Kidney (tissue), 13 donors: ENCODE measurements at regions not wholly inside any gene's neighbourhood (a gene's known extent, or its start where the extent isn't known, plus 50 kb on each side); places are given as distances from the start of the nearest gene placed in this dataset.

ENCODE experiments used
- DNase-seq, 5 donors: peaks; one replicate each; pipeline ENCODE4 v3.0.0-alpha.2; 2013 to 2020
- FAIRE-seq: peaks from 2 replicates; lab custom pipeline; 2012; peaks lifted over from hg19 to GRCh38; lab: Jason Lieb, UNC
- H3K27ac ChIP-seq, 2 donors: one replicate each; pipeline ENCODE4 v1.7.0; 2013; ENCODE audit warnings: low read depth in 2 of 2, low read length in 2 of 2, inconsistent platforms in 1 of 2
- H3K27me3 ChIP-seq: one replicate; pipeline ENCODE4 v1.7.1; 2013; ENCODE audit warnings: low read length, inconsistent platforms; ENCODE audit not compliant: control insufficient read depth, insufficient read depth
- H3K36me3 ChIP-seq, 3 donors: one replicate each; pipeline versions ENCODE4 v1.7.0 to v1.7.1; 2013; ENCODE audit warnings: low read length in 3 of 3, control low read depth in 1 of 3, inconsistent platforms in 1 of 3; ENCODE audit not compliant: insufficient read depth in 3 of 3, control insufficient read depth in 2 of 3
- H3K4me1 ChIP-seq, 3 donors: one replicate each; pipeline versions ENCODE4 v1.7.0 to v1.7.1; 2013; ENCODE audit warnings: low read length in 3 of 3, inconsistent platforms in 1 of 3, low read depth in 1 of 3; ENCODE audit not compliant: control insufficient read depth in 2 of 3, insufficient read depth in 2 of 3
- H3K4me3 ChIP-seq, 3 donors: one replicate each; pipeline versions ENCODE4 v1.7.0 to v1.8.1; 2013; ENCODE audit warnings: low read length in 3 of 3, control low read depth in 1 of 3, inconsistent platforms in 1 of 3
- H3K9ac ChIP-seq, 3 donors: one replicate each; pipeline versions ENCODE4 v1.7.0 to v1.7.1; 2013; ENCODE audit warnings: low read length in 3 of 3, control low read depth in 1 of 3, inconsistent platforms in 1 of 3
- H3K9me3 ChIP-seq, 3 donors: one replicate each; pipeline versions ENCODE4 v1.7.0 to v1.7.1; 2013; ENCODE audit warnings: low read length in 3 of 3, control low read depth in 1 of 3, inconsistent platforms in 1 of 3; ENCODE audit not compliant: control insufficient read depth in 2 of 3, insufficient read depth in 1 of 3
- intact Hi-C: fragments of 100-400 bp; cut with DNase I; formaldehyde crosslinking; loops from one replicate; pipeline ENCODE4 v1.11.1; 2022
- TF ChIP-seq, protein P1 (sequence below): IDR thresholded peaks from 3 replicates; pipeline ENCODE4 v1.5.1; 2012; ENCODE audit warnings: mild to moderate bottlenecking, moderate library complexity, borderline replicate concordance; ENCODE audit not compliant: insufficient read depth; ENCODE audit errors: extremely low read depth
- donor health status: control.
- donor health status: control.
- donor health status: control.
- donor health status: control.
- donor health status: control.
- donor health status: DM: yes; HTN: yes; CAD: no.
- donor health status: Normal renal cell carcinoma (clear cell type).

DNA sequence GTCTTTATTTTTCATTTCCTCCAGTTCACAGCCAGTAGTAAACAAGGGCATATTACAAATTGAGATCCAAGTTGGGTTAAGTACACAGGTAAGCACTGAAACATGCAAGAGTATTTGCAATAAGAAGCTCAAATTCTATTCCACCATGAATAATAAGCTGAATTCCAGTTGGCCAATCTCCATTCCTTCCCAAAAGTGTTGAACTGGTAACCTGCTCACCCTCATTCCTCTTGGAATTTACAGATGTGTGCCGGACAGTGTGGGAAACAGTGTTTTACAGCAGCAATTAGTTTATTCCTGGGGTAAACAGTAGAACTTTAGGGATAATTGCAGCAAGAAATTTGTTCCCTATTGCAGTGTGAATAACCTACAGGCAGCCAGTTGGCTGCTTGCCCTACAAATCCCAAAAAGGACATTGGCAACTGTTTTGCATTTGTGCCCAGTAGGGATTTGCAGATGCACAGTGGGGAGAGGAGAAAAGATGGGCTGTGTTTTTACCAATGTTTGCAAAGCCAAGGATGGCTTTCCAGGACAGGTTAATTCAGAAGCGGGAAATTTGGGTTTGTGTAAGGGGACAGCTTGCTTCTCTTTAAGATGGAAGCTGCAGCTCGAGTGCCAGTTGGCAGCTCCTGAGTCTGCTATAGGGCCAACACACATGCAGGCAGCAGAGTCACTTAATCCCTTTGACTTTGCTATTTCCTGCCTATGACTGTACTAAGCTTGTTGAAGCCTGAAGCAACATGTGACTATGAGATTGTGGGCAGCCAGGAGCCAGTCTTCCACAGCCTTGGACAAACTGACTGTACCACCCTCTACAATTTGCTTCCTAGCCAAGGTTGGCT lies 318.9 kb downstream of the MAP2K6 start:
- peak in 1 of 5 donors; percentile 37 for DNase-seq

DNA sequence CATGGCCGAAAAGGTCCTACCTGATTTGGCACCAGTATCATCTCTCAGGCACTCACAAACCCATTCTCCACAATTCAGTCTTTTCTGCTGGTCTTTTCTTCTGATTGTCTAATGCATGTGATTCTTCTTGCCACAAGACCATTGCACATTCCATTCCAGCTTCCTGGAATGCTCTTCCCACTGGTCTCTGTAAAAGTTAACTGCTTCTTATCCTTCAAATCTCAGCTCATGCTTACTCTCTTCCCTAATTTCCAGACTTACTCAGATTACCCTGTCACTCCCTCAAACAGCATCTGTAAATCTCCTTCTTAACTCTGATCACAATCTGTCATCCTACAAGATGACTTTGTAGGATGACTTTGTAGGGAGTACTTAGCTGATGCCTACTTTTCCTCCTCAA lies 320.2 kb downstream of the MAP2K6 start:
- H3K36me3 ChIP-seq, result no peaks in the 10 kb centered on the region
- no peak for FAIRE-seq

More for the DNA sequence above, 318.9 kb downstream of the MAP2K6 start:
- peaks cover 0 to 3% (median 0%) of the 10 kb centered on the region in 3 donors for H3K4me1 ChIP-seq
- no peak overlapping the region for H3K27ac ChIP-seq
- H3K9me3 ChIP-seq, result no peaks in the 10 kb centered on the region
- no peaks in the 10 kb centered on the region for H3K27me3 ChIP-seq
- no peak overlapping the region for H3K9ac ChIP-seq
- FAIRE-seq, result no peak
- TF ChIP-seq, protein P1, sequence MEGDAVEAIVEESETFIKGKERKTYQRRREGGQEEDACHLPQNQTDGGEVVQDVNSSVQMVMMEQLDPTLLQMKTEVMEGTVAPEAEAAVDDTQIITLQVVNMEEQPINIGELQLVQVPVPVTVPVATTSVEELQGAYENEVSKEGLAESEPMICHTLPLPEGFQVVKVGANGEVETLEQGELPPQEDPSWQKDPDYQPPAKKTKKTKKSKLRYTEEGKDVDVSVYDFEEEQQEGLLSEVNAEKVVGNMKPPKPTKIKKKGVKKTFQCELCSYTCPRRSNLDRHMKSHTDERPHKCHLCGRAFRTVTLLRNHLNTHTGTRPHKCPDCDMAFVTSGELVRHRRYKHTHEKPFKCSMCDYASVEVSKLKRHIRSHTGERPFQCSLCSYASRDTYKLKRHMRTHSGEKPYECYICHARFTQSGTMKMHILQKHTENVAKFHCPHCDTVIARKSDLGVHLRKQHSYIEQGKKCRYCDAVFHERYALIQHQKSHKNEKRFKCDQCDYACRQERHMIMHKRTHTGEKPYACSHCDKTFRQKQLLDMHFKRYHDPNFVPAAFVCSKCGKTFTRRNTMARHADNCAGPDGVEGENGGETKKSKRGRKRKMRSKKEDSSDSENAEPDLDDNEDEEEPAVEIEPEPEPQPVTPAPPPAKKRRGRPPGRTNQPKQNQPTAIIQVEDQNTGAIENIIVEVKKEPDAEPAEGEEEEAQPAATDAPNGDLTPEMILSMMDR, result no peak
- no peaks in the 10 kb centered on the region for H3K36me3 ChIP-seq
- no peak overlapping the region for H3K4me3 ChIP-seq
- intact Hi-C loops, result no loop called here

DNA sequence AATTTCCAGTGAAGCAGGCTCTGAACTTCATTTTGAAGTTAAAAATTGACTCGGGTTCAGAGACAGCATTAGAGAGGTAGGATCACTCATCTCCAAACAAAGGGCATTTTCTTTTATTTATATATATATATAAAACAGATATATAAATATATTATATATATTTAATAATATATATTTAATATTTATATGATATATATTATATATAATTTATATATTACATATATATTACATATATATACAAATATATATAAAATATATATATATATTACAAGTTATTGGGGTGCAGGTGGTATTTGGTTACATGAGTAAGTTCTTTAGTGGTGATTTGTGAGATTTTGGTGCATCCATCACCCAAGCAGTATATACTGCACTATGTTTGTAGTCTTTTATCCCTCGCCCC lies 320.8 kb downstream of the MAP2K6 start:
- H3K27ac ChIP-seq, result no peak overlapping the region
- H3K9me3 ChIP-seq, result no peaks in the 10 kb centered on the region
- H3K4me1 ChIP-seq, result peaks cover 0 to 3% (median 0%) of the 10 kb centered on the region in 3 donors
- DNase-seq (no peak), FAIRE-seq (no peak)
- no peaks in the 10 kb centered on the region for H3K36me3 ChIP-seq
- H3K9ac ChIP-seq, result no peak overlapping the region
- TF ChIP-seq, protein P1, result no peak
- no peaks in the 10 kb centered on the region for H3K27me3 ChIP-seq
- no peak overlapping the region for H3K4me3 ChIP-seq
- intact Hi-C loops, result no loop called here

More for the DNA sequence above, 320.2 kb downstream of the MAP2K6 start:
- Histone ChIP-seq H3K4me3 (no peak overlapping the region), H3K9me3 (no peaks in the 10 kb centered on the region), H3K27me3 (no peaks in the 10 kb centered on the region), H3K27ac (no peak overlapping the region), H3K9ac (no peak overlapping the region), H3K4me1 (peaks cover 0 to 3% (median 0%) of the 10 kb centered on the region in 3 donors)
- intact Hi-C loops, result no loop called here
- no peak for DNase-seq
- TF ChIP-seq, protein P1, result no peak
